SK-N-MC (cell line): ENCODE measurements at regions not wholly inside any gene's neighbourhood (a gene's known extent, or its start where the extent isn't known, plus 50 kb on each side); places are given as distances from the start of the nearest gene placed in this dataset.

ENCODE experiments used
- EZH2 ChIP-seq: fragments of 200-600 bp; sonication (generic); IDR thresholded peaks from one replicate; pipeline ENCODE4 v1.6.1; 2017; ENCODE audit warnings: antibody characterized with exemption
- POLR2AphosphoS5 ChIP-seq: IDR thresholded peaks from 2 replicates; pipeline ENCODE4 v1.6.1; 2012; ENCODE audit warnings: mild to moderate bottlenecking, low read depth, low read length, borderline replicate concordance

- TF ChIP-seq EZH2 = no peak
- no peak for TF ChIP-seq POLR2AphosphoS5
These were observed 90.0 kb upstream of the SEMA3C start for GRCh38 chr7:81008901-81009300.
